Pancreas (tissue), 10 donors: ENCODE measurements at regions not wholly inside any gene's neighbourhood (a gene's known extent, or its start where the extent isn't known, plus 50 kb on each side); places are given as distances from the start of the nearest gene placed in this dataset.
A peak's percentile ranks its signal among the peaks of the same experiment; 100 is the strongest.

Experiments
- ATAC-seq, 4 donors: fragments of 200-7000 bp; cut with Tn5 transposase; one replicate each; pipeline versions ENCODE4 v1.8.0 to v1.9.1; 2020; ENCODE audit warnings: mild to moderate bottlenecking in 4 of 4, moderate library complexity in 4 of 4
- DNase-seq, 6 donors: peaks; one replicate each; pipeline ENCODE4 v3.0.0-alpha.2; 2020
- FAIRE-seq: peaks from 2 replicates; lab custom pipeline; 2012; peaks lifted over from hg19 to GRCh38; lab: Jason Lieb, UNC
- H3K27ac ChIP-seq, 4 donors: fragments of 200-600 bp; sonication (generic); 1 replicate in 3 of 4; 2 replicates in 1 of 4; pipeline versions ENCODE4 v1.5.0 to v1.8.0; 2020
- H3K27me3 ChIP-seq, 4 donors: fragments of 200-600 bp; one replicate each; pipeline ENCODE4 v1.8.0; 2021
- H3K36me3 ChIP-seq, 3 donors: fragments of 200-600 bp; sonication (generic) in 1 of 3; one replicate each; pipeline versions ENCODE4 v1.5.0 to v1.8.0; 2020 to 2021
- H3K4me1 ChIP-seq, 3 donors: fragments of 200-600 bp; one replicate each; pipeline ENCODE4 v1.8.0; 2021
- H3K4me3 ChIP-seq, 4 donors: fragments of 200-600 bp; sonication (generic) in 2 of 4; one replicate each; pipeline versions ENCODE4 v1.5.0 to v1.8.0; 2020 to 2021
- H3K9me3 ChIP-seq, 4 donors: fragments of 200-600 bp; one replicate each; pipeline ENCODE4 v1.8.0; 2021
- WGBS, 2 donors: extraction: QIAGEN DNeasy Blood & Tissue Kit; methylation state at CpG; one replicate each; pipeline ENCODE4 v1.1.7; 2013; 5-methylcytosine and 5-hydroxymethylcytosine counted together
- intact Hi-C, 3 donors: fragments of 100-400 bp; cut with DNase I; formaldehyde crosslinking; loops; one replicate each; pipeline versions ENCODE4 v1.11.1 to v1.14.2; 2022
- TF ChIP-seq, protein P1 (sequence below), 4 donors: fragments of 200-600 bp; sonication (generic) in 3 of 4; IDR thresholded peaks; one replicate each; pipeline versions ENCODE4 v1.5.0 to v1.8.0; 2021; ENCODE audit warnings: antibody characterized with exemption in 4 of 4
- donor health status: healthy with polysubstance abuse.
- donor health status: DM: no; HTN: no; CAD: no; lungs with moderate emphysema.
- donor health status: DM: no; HTN: no; CAD: no.
- donor health status: control.
- donor health status: control.
- donor health status: Bipolar disorder and iron deficiency.
- donor health status: DM: yes; HTN: yes; CAD: no.
- donor health status: DM: no; HTN: no; CAD: no.
- donor health status: DM: no; HTN: no; CAD: no.
- donor health status: DM: yes; HTN: yes; CAD: no.

DNA sequence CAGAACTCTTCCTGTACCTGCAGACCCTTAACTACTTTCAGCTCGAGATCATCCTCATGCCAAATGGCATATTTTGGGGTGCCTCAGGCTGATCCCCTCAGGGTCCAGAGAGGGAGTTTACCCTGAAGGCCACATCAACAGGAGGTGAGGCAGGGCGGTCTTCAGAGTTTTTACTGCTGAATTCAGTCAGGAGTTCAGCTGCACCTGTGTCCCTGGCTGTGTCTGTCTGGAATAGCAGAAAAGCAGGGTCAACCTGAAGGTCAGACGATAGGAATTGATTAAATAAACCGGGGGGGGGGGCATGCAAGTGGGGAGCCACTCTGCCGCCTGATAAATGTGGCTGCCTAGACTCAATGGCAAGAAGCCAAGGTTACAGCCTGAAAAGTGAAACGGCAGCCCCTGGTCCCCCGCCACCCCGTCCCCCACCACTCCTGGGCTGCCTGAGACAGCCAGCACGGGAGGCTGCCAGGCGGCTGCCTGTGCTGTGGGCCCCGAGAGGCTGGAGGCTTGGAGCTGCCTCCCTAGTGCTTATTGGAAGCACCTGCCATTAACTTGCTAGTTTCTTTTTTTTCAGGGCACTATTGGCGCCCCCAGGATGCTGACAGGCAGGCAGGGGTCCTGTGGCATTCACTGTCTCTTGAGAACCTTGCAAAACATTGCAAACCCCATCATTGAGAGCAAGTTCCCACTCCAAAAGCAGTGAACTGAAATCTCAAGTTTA lies 182.7 kb upstream of the PPP1R26 start:
- H3K4me1 ChIP-seq, result peaks cover 19 to 28% (median 22%) of the 10 kb centered on the region in 3 donors
- FAIRE-seq, result no peak
- DNase-seq, result peak; percentile 29 to 82 (median 67)

DNA sequence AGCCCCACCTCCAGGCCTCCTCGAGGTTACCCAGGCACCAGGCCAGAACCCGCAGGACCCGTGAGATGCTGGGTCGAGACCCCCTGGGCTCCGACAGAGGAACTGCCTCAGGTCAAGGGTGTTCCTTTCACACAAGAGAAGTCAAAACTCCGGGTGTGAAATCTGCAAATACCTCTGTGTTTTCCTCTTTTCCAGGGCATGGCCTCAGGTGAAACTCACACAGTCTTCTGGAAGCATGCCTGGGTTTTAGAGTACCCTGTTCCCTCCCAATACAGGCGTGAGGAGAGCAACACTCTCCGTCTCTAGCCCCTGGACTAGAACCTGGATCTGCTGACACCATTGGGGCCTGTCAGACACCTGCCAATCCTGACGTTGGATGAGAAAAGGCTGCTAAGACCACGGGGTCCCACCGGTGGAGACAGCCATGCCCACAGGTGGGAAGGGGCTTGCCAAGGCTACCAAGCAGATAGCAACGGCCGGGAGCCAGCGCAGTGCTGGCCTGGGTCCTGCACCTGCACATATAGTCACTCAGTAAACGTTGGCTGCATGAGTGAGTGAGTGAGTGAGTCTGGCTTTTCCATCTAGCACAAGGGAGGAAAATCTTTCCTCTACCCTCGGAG lies 182.0 kb upstream of the PPP1R26 start:
- no peak for FAIRE-seq
- Histone ChIP-seq H3K9me3 (no peaks in the 10 kb centered on the region), H3K4me3 (no peak overlapping the region), H3K27me3 (no peaks in the 10 kb centered on the region), H3K27ac (peak overlapping the region in 2 of 4 donors; percentile 18 to 74), H3K4me1 (peaks cover 18 to 28% (median 22%) of the 10 kb centered on the region in 3 donors), H3K36me3 (no peaks in the 10 kb centered on the region)
- DNase-seq, result peak in 3 of 6 donors; percentile 40 to 61 (median 41)
- WGBS, 2 donors, result 22 to 24% methylated on average over 16 of the region's 16 CpGs
- peak; percentile 11 to 36 (median 32) for ATAC-seq
- TF ChIP-seq, protein P1, sequence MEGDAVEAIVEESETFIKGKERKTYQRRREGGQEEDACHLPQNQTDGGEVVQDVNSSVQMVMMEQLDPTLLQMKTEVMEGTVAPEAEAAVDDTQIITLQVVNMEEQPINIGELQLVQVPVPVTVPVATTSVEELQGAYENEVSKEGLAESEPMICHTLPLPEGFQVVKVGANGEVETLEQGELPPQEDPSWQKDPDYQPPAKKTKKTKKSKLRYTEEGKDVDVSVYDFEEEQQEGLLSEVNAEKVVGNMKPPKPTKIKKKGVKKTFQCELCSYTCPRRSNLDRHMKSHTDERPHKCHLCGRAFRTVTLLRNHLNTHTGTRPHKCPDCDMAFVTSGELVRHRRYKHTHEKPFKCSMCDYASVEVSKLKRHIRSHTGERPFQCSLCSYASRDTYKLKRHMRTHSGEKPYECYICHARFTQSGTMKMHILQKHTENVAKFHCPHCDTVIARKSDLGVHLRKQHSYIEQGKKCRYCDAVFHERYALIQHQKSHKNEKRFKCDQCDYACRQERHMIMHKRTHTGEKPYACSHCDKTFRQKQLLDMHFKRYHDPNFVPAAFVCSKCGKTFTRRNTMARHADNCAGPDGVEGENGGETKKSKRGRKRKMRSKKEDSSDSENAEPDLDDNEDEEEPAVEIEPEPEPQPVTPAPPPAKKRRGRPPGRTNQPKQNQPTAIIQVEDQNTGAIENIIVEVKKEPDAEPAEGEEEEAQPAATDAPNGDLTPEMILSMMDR (IDR thresholded peaks at IDR 0.05), result no peak
- intact Hi-C loops, result no loop called here

More for the DNA sequence above, 182.7 kb upstream of the PPP1R26 start:
- Histone ChIP-seq H3K36me3 (no peaks in the 10 kb centered on the region), H3K27ac (peak overlapping the region in 2 of 4 donors; percentile 18 to 74), H3K9me3 (no peaks in the 10 kb centered on the region), H3K4me3 (no peak overlapping the region), H3K27me3 (no peaks in the 10 kb centered on the region)
- TF ChIP-seq, protein P1 (IDR thresholded peaks at IDR 0.05), result no peak
- intact Hi-C loops, result no loop called here
- 14 to 18% methylated on average over 12 of the region's 12 CpGs for WGBS, 2 donors
- ATAC-seq, result peak; percentile 52 to 72 (median 70)

DNA sequence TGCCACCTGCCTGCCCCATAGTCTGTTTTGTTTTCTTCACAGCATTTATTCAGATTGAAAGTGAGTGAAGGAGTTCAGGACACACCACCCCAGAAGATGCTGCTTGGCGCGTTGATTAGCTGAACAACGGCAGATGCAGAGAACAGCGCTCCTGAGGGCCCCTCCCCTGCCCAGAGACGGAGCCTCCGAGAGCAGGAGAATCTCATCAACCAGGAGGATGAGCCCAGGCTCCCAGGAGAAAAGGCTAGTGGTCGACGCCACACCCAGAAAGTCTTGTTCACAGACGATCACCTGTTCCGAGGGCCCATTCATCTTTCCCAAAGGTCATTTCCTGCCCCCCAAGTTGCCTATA lies 180.4 kb upstream of the PPP1R26 start:
- TF ChIP-seq, protein P1 (IDR thresholded peaks at IDR 0.05), result no peak
- Histone ChIP-seq H3K4me3 (no peak overlapping the region), H3K4me1 (peaks cover 12 to 28% (median 18%) of the 10 kb centered on the region in 3 donors), H3K27me3 (no peaks in the 10 kb centered on the region), H3K36me3 (no peaks in the 10 kb centered on the region), H3K9me3 (no peaks in the 10 kb centered on the region), H3K27ac (no peak overlapping the region)
- FAIRE-seq (no peak), DNase-seq (no peak), ATAC-seq (no peak)
- 90 to 92% methylated on average over 10 of the region's 10 CpGs for WGBS, 2 donors
- intact Hi-C loops, result no loop called here

DNA sequence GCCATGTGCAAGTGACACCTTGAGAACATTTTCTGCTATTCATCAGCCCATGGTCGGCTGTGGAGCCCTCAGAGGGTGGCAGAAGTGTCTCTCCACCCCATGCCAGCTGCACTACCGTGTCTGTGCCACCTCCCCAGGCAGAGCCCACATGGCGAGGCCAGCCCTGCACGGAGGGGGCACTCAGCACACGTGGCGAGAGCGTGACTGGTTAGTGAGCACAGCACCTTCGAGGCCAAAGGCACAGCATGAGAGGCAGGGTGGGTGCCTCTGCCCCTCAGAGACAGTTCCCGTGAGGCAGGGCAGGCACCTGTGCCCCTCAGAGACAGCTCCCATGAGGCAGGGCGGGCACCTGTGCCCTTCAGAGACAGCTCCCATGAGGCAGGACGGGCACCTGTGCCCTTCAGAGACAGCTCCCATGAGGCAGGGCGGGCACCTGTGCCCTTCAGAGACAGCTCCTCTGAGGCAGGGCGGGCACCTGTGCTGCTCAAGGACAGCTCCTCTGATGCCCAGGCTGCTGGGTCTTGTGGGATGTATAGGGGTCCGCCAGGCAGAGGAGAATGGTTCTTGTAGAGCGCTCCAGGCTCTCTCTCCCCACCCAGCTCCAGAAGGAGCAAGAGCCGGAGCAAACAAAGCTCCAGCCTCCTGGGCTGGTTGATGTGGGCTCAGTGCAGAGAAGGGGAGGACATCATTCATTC lies 179.8 kb upstream of the PPP1R26 start:
- Histone ChIP-seq H3K4me1 (peaks cover 12 to 28% (median 18%) of the 10 kb centered on the region in 3 donors), H3K36me3 (no peaks in the 10 kb centered on the region), H3K27me3 (no peaks in the 10 kb centered on the region), H3K27ac (no peak overlapping the region), H3K9me3 (no peaks in the 10 kb centered on the region), H3K4me3 (no peak overlapping the region)
- ATAC-seq, result peak in 2 of 4 donors; percentile 4 to 24
- no peak for FAIRE-seq
- intact Hi-C loops, result no loop called here
- 64 to 75% methylated on average over 16 of the region's 16 CpGs for WGBS, 2 donors
- TF ChIP-seq, protein P1 (IDR thresholded peaks at IDR 0.05), result no peak
- peak in 4 of 6 donors; percentile 20 to 62 (median 40) for DNase-seq
